ENCODE measurements at regions not wholly inside any gene's neighbourhood (a gene's known extent, or its start where the extent isn't known, plus 50 kb on each side); places are given as distances from the start of the nearest gene placed in this dataset.

GRCh38 chr12:107226126-107226525 lies 132.8 kb upstream of the CRY1 start:
- no peak for DNase-seq

- DNase-seq: no peak
These were observed 134.7 kb upstream of the CRY1 start for GRCh38 chr12:107228076-107228475.

- DNase-seq: no peak
These were observed 136.5 kb upstream of the CRY1 start for GRCh38 chr12:107229827-107230226.

GRCh38 chr12:107231303-107231702 lies 138.0 kb upstream of the CRY1 start:
- DNase-seq: no peak

- no peak for DNase-seq
These were observed 140.2 kb upstream of the CRY1 start for GRCh38 chr12:107233551-107233950.

GRCh38 chr12:107235600-107235999 lies 142.3 kb upstream of the CRY1 start:
- no peak for DNase-seq

- no peak for DNase-seq
These were observed 143.6 kb upstream of the CRY1 start for GRCh38 chr12:107236824-107237511.

- DNase-seq: no peak
These were observed 144.9 kb upstream of the CRY1 start for GRCh38 chr12:107238296-107238695.

- DNase-seq: no peak
These were observed 148.1 kb upstream of the CRY1 start for GRCh38 chr12:107241411-107241810.

GRCh38 chr12:107242189-107242588 lies 148.8 kb upstream of the CRY1 start:
- DNase-seq: no peak

- DNase-seq: no peak
These were observed 150.0 kb upstream of the CRY1 start for GRCh38 chr12:107243341-107243740.

- DNase-seq: no peak
These were observed 151.2 kb upstream of the CRY1 start for GRCh38 chr12:107244584-107244983.

GRCh38 chr12:107247650-107248049 lies 154.3 kb upstream of the CRY1 start:
- DNase-seq: no peak

- DNase-seq: no peak
These were observed 154.8 kb upstream of the CRY1 start for GRCh38 chr12:107248187-107248586.

- DNase-seq: no peak
These were observed 157.9 kb upstream of the CRY1 start for GRCh38 chr12:107251288-107251687.

GRCh38 chr12:107253361-107253760 lies 160.0 kb upstream of the CRY1 start:
- no peak for DNase-seq

- DNase-seq: no peak
These were observed 161.0 kb upstream of the CRY1 start for GRCh38 chr12:107254258-107254856.

GRCh38 chr12:107258780-107259179 lies 165.4 kb upstream of the CRY1 start:
- no peak for DNase-seq

GRCh38 chr12:107263980-107264379 lies 170.6 kb upstream of the CRY1 start:
- DNase-seq: no peak

- no peak for DNase-seq
These were observed 171.3 kb upstream of the CRY1 start for GRCh38 chr12:107264667-107265066.

- DNase-seq: no peak
These were observed 174.3 kb upstream of the CRY1 start for GRCh38 chr12:107267604-107268003.

GRCh38 chr12:107271523-107271922 lies 178.2 kb upstream of the CRY1 start:
- no peak for DNase-seq

GRCh38 chr12:107275530-107275929 lies 182.2 kb upstream of the CRY1 start:
- no peak for DNase-seq

GRCh38 chr12:107277855-107278254 lies 184.5 kb upstream of the CRY1 start:
- no peak for DNase-seq

- no peak for DNase-seq
These were observed 189.3 kb upstream of the CRY1 start for GRCh38 chr12:107282628-107283027.

All from activated CD4-positive, alpha-beta T cell treated with anti-CD3 and anti-CD28 coated beads for 4 hours (primary cell).